DOHH2 (cell line): ENCODE measurements at regions not wholly inside any gene's neighbourhood (a gene's known extent, or its start where the extent isn't known, plus 50 kb on each side); places are given as distances from the start of the nearest gene placed in this dataset.

Experiments used
- CTCF ChIP-seq: fragments of 200-600 bp; sonication (generic); IDR thresholded peaks from one replicate; pipeline ENCODE4 v1.5.1; 2014; ENCODE audit warnings: antibody characterized with exemption, mild to moderate bottlenecking, low read depth, low read length; ENCODE audit not compliant: poor library complexity, severe bottlenecking
- EZH2phosphoT487 ChIP-seq: fragments of 200-600 bp; sonication (generic); IDR thresholded peaks from 2 replicates; pipeline ENCODE4 v1.6.1; 2017; ENCODE audit warnings: borderline replicate concordance, mild to moderate bottlenecking, antibody characterized with exemption, low read length, moderate library complexity, mixed read lengths

GRCh38 chr14:38090506-38090905, 117.2 kb upstream of the SSTR1 start:
- TF ChIP-seq CTCF (no peak), EZH2phosphoT487 (no peak)
